IMR-90 (cell line): ENCODE measurements at regions not wholly inside any gene's neighbourhood (a gene's known extent, or its start where the extent isn't known, plus 50 kb on each side); places are given as distances from the start of the nearest gene placed in this dataset.

Experiments used
- CHD1 ChIP-seq: IDR thresholded peaks from 2 replicates; pipeline ENCODE4 v1.6.1; 2012; ENCODE audit warnings: low read depth, low read length, improper control_type of control experiment
- MAFK ChIP-seq: IDR thresholded peaks from 2 replicates; pipeline ENCODE4 v1.6.1; 2012; ENCODE audit warnings: low read depth, low read length, improper control_type of control experiment
- MXI1 ChIP-seq: IDR thresholded peaks from 2 replicates; pipeline ENCODE4 v1.6.1; 2012; ENCODE audit warnings: low read depth, mild to moderate bottlenecking, low read length, moderate library complexity, borderline replicate concordance
- NFE2L2 ChIP-seq: fragments of 150-350 bp; IDR thresholded peaks from 2 replicates; pipeline ENCODE4 v1.6.1; 2016; ENCODE audit warnings: low read depth, mild to moderate bottlenecking, low read length
- POLR2A ChIP-seq: IDR thresholded peaks from 2 replicates; pipeline ENCODE4 v1.6.1; 2012; ENCODE audit warnings: mild to moderate bottlenecking, low read depth, low read length
- RAD21 ChIP-seq: IDR thresholded peaks from 2 replicates; pipeline ENCODE4 v1.6.1; 2012; ENCODE audit warnings: low read length, improper control_type of control experiment
- RCOR1 ChIP-seq: IDR thresholded peaks from 2 replicates; pipeline ENCODE4 v1.6.1; 2012; ENCODE audit warnings: mild to moderate bottlenecking, low read length, improper control_type of control experiment; ENCODE audit not compliant: insufficient replicate concordance
- TF ChIP-seq, protein P1 (sequence below): conservative IDR thresholded peaks from 2 replicates; pipeline ENCODE4 v1.5.1; 2012; ENCODE audit warnings: mild to moderate bottlenecking, low read depth, low read length, improper control_type of control experiment
- TF ChIP-seq, protein P2 (sequence below): fragments of 150-350 bp; IDR thresholded peaks from 2 replicates; pipeline ENCODE4 v1.6.1; 2017; ENCODE audit warnings: mild to moderate bottlenecking, antibody characterized with exemption, low read length, low read depth

DNA sequence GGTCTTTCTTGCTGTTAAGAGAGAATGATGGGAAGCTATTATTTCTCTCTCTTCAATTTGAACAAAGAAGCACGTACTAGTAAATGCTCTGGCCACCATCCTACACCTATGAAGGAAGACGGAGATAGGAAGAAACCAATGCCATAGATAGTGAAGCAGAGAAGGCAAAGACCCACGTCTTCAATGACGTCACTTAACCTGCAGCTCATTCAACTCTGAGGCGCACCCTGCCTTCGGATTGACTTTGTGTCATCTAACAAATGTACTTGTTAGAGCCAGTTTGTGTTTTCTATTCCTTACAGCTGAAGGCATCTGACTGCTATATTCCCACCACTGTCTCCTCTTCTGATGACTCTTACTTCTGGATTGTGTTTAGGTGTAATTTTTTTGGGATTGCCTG lies 332.5 kb upstream of the DDI1 start:
- TF ChIP-seq POLR2A: no peak
- TF ChIP-seq, protein P1, sequence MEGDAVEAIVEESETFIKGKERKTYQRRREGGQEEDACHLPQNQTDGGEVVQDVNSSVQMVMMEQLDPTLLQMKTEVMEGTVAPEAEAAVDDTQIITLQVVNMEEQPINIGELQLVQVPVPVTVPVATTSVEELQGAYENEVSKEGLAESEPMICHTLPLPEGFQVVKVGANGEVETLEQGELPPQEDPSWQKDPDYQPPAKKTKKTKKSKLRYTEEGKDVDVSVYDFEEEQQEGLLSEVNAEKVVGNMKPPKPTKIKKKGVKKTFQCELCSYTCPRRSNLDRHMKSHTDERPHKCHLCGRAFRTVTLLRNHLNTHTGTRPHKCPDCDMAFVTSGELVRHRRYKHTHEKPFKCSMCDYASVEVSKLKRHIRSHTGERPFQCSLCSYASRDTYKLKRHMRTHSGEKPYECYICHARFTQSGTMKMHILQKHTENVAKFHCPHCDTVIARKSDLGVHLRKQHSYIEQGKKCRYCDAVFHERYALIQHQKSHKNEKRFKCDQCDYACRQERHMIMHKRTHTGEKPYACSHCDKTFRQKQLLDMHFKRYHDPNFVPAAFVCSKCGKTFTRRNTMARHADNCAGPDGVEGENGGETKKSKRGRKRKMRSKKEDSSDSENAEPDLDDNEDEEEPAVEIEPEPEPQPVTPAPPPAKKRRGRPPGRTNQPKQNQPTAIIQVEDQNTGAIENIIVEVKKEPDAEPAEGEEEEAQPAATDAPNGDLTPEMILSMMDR: no peak
- no peak for TF ChIP-seq MXI1
- no peak for TF ChIP-seq RAD21
- no peak for TF ChIP-seq NFE2L2
- TF ChIP-seq CHD1: no peak
- TF ChIP-seq, protein P2, sequence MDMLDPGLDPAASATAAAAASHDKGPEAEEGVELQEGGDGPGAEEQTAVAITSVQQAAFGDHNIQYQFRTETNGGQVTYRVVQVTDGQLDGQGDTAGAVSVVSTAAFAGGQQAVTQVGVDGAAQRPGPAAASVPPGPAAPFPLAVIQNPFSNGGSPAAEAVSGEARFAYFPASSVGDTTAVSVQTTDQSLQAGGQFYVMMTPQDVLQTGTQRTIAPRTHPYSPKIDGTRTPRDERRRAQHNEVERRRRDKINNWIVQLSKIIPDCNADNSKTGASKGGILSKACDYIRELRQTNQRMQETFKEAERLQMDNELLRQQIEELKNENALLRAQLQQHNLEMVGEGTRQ: no peak
- no peak for TF ChIP-seq MAFK
- TF ChIP-seq RCOR1: no peak
